ENCODE measurements at regions not wholly inside any gene's neighbourhood (a gene's known extent, or its start where the extent isn't known, plus 50 kb on each side); places are given as distances from the start of the nearest gene placed in this dataset.

GRCh38 chr7:155203882-155204691 is 93.6 kb upstream of the INSIG1 start:
- TF ChIP-seq CTCF (IDR thresholded peaks at IDR 0.05; ENCODE audit: low read depth, low read length) (no peak), EZH2phosphoT487 (IDR thresholded peaks at IDR 0.05; ENCODE audit: low read depth) (no peak)

Data from OCI-LY3 (cell line).